CD4-positive, alpha-beta memory T cell (primary cell): ENCODE measurements at regions not wholly inside any gene's neighbourhood (a gene's known extent, or its start where the extent isn't known, plus 50 kb on each side); places are given as distances from the start of the nearest gene placed in this dataset.
"Not testable (repeated sequence)": the region's sequence is repeated elsewhere in the genome, so short reads cannot be mapped to it uniquely, and the experiment has no call there.

Source experiments
- CTCF ChIA-PET: fragments of 350-600 bp; sonication (Branson Sonifier 250); formaldehyde crosslinking; loops from one replicate; lab custom pipeline; 2021; ENCODE audit warnings: inconsistent platforms; ENCODE audit not compliant: partially characterized antibody; lab: Charles Lee
- POLR2A ChIA-PET: fragments of 350-600 bp; sonication (Branson Sonifier 250); formaldehyde crosslinking; loops from one replicate; lab custom pipeline; 2021; ENCODE audit not compliant: partially characterized antibody; lab: Charles Lee
- DNase-seq, 5 donors: peaks; one replicate each; pipeline versions ENCODE4 v3.0.0 to v3.0.0-alpha.2; 2020 to 2022; ENCODE audit warnings: mixed read lengths in 1 of 5
- H3K27ac ChIP-seq: one replicate; pipeline ENCODE4 v1.7.0; 2013; ENCODE audit warnings: low read depth, low read length
- H3K27me3 ChIP-seq: 2 replicates; pipeline ENCODE4 v1.7.0; 2013; ENCODE audit warnings: mild to moderate bottlenecking, low read length, moderate library complexity; ENCODE audit not compliant: insufficient read depth
- H3K36me3 ChIP-seq: 2 replicates; pipeline ENCODE4 v1.7.0; 2013; ENCODE audit warnings: mild to moderate bottlenecking, low read length, moderate library complexity; ENCODE audit not compliant: insufficient read depth
- H3K4me1 ChIP-seq: 2 replicates; pipeline ENCODE4 v1.7.0; 2013; ENCODE audit warnings: mild to moderate bottlenecking, low read length, moderate library complexity; ENCODE audit not compliant: insufficient read depth
- H3K4me3 ChIP-seq, 2 donors: one replicate each; pipeline ENCODE4 v1.7.0; 2013; ENCODE audit warnings: low read length in 2 of 2, mild to moderate bottlenecking in 1 of 2
- H3K9me3 ChIP-seq, 2 donors: one replicate each; pipeline ENCODE4 v1.7.0; 2013; ENCODE audit warnings: low read length in 2 of 2, control low read depth in 1 of 2; ENCODE audit not compliant: control insufficient read depth in 1 of 2
- H3K27ac Mint-ChIP-seq, 7 donors: one replicate each; pipeline ENCODE4 v1.8.0; 2020 to 2021; ENCODE audit warnings: mixed read lengths in 7 of 7, mild to moderate bottlenecking in 6 of 7, inconsistent platforms in 3 of 7, moderate library complexity in 3 of 7
- H3K27me3 Mint-ChIP-seq, 2 donors: one replicate each; pipeline ENCODE4 v1.8.0; 2020 to 2021; ENCODE audit warnings: mixed read lengths in 2 of 2
- H3K36me3 Mint-ChIP-seq, 2 donors: one replicate each; pipeline ENCODE4 v1.8.0; 2020 to 2021; ENCODE audit warnings: mixed read lengths in 2 of 2, inconsistent platforms in 1 of 2, mild to moderate bottlenecking in 1 of 2
- H3K4me1 Mint-ChIP-seq, 4 donors: one replicate each; pipeline ENCODE4 v1.8.0; 2020 to 2021; ENCODE audit warnings: mixed read lengths in 4 of 4, mild to moderate bottlenecking in 1 of 4
- H3K4me3 Mint-ChIP-seq, 8 donors: one replicate each; pipeline ENCODE4 v1.8.0; 2020 to 2021; ENCODE audit warnings: mixed read lengths in 8 of 8, mild to moderate bottlenecking in 7 of 8, moderate library complexity in 6 of 8, inconsistent platforms in 3 of 8
- H3K9me3 Mint-ChIP-seq, 8 donors: one replicate each; pipeline ENCODE4 v1.8.0; 2020 to 2021; ENCODE audit warnings: mixed read lengths in 8 of 8, mild to moderate bottlenecking in 5 of 8, inconsistent platforms in 3 of 8, moderate library complexity in 1 of 8
- intact Hi-C: fragments of 100-400 bp; cut with micrococcal nuclease; formaldehyde crosslinking; loops from one replicate; pipeline ENCODE4 v1.15.1; 2023

- Histone ChIP-seq H3K9me3 (no peaks in the 10 kb centered on the region), H3K36me3 (no peaks in the 10 kb centered on the region), H3K4me1 (no peaks in the 10 kb centered on the region), H3K27me3 (no peaks in the 10 kb centered on the region), H3K27ac (no peak overlapping the region), H3K4me3 (no peak overlapping the region)
- Mint-ChIP-seq H3K36me3 (no peaks in the 10 kb centered on the region), H3K4me1 (no peaks in the 10 kb centered on the region), H3K4me3 (no peak overlapping the region), H3K9me3 (peaks cover 0 to 13% (median 2%) of the 10 kb centered on the region in 8 donors), H3K27me3 (no peaks in the 10 kb centered on the region), H3K27ac (no peak overlapping the region)
- intact Hi-C loops: no loop called here
- DNase-seq: no peak
- CTCF ChIA-PET: no interaction called here
- POLR2A ChIA-PET: no interaction called here
These were observed 154.9 kb upstream of the CXXC4 start for GRCh38 chr4:104649631-104650030.

- H3K27me3 ChIP-seq, intact Hi-C loops, H3K27ac Mint-ChIP-seq, CTCF ChIA-PET, H3K4me3 Mint-ChIP-seq, H3K36me3 ChIP-seq, H3K27ac ChIP-seq, DNase-seq, POLR2A ChIA-PET, H3K4me3 ChIP-seq, H3K27me3 Mint-ChIP-seq, H3K9me3 ChIP-seq, H3K4me1 Mint-ChIP-seq, H3K36me3 Mint-ChIP-seq, H3K4me1 ChIP-seq: not testable (repeated sequence)
- H3K9me3 Mint-ChIP-seq: peaks cover 0 to 12% (median 3%) of the 10 kb centered on the region in 8 donors
These were observed 167.6 kb upstream of the CXXC4 start for GRCh38 chr4:104662269-104662668.

- no peak for DNase-seq
- Mint-ChIP-seq H3K27me3 (no peaks in the 10 kb centered on the region), H3K4me3 (no peak overlapping the region), H3K4me1 (no peaks in the 10 kb centered on the region), H3K36me3 (no peaks in the 10 kb centered on the region), H3K9me3 (peaks cover 0 to 14% (median 0%) of the 10 kb centered on the region in 8 donors), H3K27ac (no peak overlapping the region)
- ChIA-PET CTCF (no interaction called here), POLR2A (no interaction called here)
- H3K4me1 ChIP-seq: no peaks in the 10 kb centered on the region
- H3K9me3 ChIP-seq: no peaks in the 10 kb centered on the region
- no peaks in the 10 kb centered on the region for H3K27me3 ChIP-seq
- H3K4me3 ChIP-seq: no peak overlapping the region
- no peak overlapping the region for H3K27ac ChIP-seq
- intact Hi-C loops: no loop called here
- no peaks in the 10 kb centered on the region for H3K36me3 ChIP-seq
These were observed 182.4 kb upstream of the CXXC4 start for GRCh38 chr4:104677116-104677515.

GRCh38 chr4:104682311-104682710 lies 187.6 kb upstream of the CXXC4 start:
- no peaks in the 10 kb centered on the region for H3K36me3 Mint-ChIP-seq
- intact Hi-C loops: no loop called here
- H3K9me3 ChIP-seq: no peaks in the 10 kb centered on the region
- H3K27ac Mint-ChIP-seq: no peak overlapping the region
- no peak overlapping the region for H3K27ac ChIP-seq
- H3K9me3 Mint-ChIP-seq: peaks cover 0 to 9% (median 5%) of the 10 kb centered on the region in 8 donors
- no peaks in the 10 kb centered on the region for H3K4me1 ChIP-seq
- no peaks in the 10 kb centered on the region for H3K27me3 Mint-ChIP-seq
- no peaks in the 10 kb centered on the region for H3K4me1 Mint-ChIP-seq
- H3K4me3 ChIP-seq: no peak overlapping the region
- CTCF ChIA-PET: no interaction called here
- no peaks in the 10 kb centered on the region for H3K36me3 ChIP-seq
- POLR2A ChIA-PET: no interaction called here
- no peak overlapping the region for H3K4me3 Mint-ChIP-seq
- no peak for DNase-seq
- H3K27me3 ChIP-seq: no peaks in the 10 kb centered on the region

DNA sequence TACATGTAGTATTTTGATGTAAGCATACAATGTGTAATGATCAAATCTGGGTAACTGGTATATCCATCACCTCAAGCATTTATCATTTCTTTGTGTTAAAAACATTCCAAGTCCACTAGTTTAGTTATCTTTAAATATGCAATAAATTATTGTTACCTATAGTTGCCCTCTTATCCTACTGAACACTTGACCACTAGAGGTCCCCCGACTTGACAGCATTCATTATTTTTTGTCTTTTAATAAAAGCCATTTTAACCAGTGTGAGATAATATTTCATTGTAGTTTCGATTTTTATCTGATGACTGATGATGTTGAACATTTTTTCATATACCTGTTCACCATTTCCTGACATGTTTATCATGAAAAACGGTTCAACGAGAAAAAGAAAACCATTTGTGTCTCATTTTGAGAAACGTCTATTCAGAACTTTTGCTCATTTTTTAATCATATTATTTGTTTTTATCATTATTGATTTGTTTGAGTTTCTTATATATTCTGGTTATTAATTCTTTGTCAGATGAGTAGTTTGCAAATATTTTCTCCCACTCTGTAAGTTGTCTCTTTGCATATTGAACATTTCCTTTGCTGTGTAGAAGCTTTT lies 199.0 kb upstream of the CXXC4 start:
- Histone ChIP-seq H3K27me3 (no peaks in the 10 kb centered on the region), H3K9me3 (no peaks in the 10 kb centered on the region), H3K27ac (no peak overlapping the region), H3K36me3 (no peaks in the 10 kb centered on the region), H3K4me3 (no peak overlapping the region), H3K4me1 (no peaks in the 10 kb centered on the region)
- CTCF ChIA-PET: no interaction called here
- H3K27ac Mint-ChIP-seq: no peak overlapping the region
- intact Hi-C loops: no loop called here
- H3K36me3 Mint-ChIP-seq: peaks cover 0 to 3% of the 10 kb centered on the region in 2 donors
- H3K9me3 Mint-ChIP-seq: peaks cover 0 to 4% (median under 1%) of the 10 kb centered on the region in 8 donors
- POLR2A ChIA-PET: no interaction called here
- H3K27me3 Mint-ChIP-seq: no peaks in the 10 kb centered on the region
- H3K4me1 Mint-ChIP-seq: no peaks in the 10 kb centered on the region
- H3K4me3 Mint-ChIP-seq: no peak overlapping the region
- no peak for DNase-seq

GRCh38 chr4:104716584-104716983 lies 221.9 kb upstream of the CXXC4 start:
- Histone ChIP-seq H3K27me3 (no peaks in the 10 kb centered on the region), H3K36me3 (no peaks in the 10 kb centered on the region), H3K4me1 (no peaks in the 10 kb centered on the region), H3K9me3 (no peaks in the 10 kb centered on the region), H3K4me3 (no peak overlapping the region), H3K27ac (no peak overlapping the region)
- H3K27me3 Mint-ChIP-seq: no peaks in the 10 kb centered on the region
- H3K27ac Mint-ChIP-seq: no peak overlapping the region
- peaks cover 0 to 2% (median 0%) of the 10 kb centered on the region in 8 donors for H3K9me3 Mint-ChIP-seq
- POLR2A ChIA-PET: no interaction called here
- no peaks in the 10 kb centered on the region for H3K4me1 Mint-ChIP-seq
- CTCF ChIA-PET: no interaction called here
- H3K4me3 Mint-ChIP-seq: no peak overlapping the region
- no peak for DNase-seq
- H3K36me3 Mint-ChIP-seq: no peaks in the 10 kb centered on the region
- intact Hi-C loops: no loop called here

DNA sequence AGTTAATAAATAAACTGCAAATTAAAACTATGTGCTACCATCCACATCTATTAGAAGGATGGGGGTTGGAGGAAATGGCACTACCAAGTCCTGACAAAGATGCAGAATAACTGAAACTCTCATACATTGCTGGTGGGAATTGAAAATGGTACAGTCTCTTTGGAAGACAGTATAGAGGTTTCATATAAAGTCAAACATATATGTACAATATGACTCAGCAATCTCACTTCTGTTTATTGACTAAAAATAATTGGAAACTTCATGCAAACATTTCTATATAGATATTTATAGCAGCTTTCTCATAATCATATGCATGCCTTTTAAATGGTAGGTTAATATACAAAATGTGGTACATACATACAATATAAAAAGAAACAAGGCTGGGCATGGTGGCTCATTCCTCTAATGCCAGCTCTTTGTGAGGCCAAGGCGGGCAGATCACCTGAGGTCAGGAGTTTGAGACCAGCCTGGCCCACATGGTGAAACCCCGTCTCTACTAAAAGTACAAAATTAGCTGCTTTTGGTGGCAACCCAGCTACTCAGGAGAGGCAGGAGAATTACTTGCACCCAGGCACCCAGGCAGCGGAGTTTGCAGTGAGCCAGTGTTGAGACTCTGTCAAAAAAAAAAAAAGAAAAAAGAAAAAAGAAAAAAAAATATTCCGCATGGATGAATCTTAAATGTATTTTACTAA lies 225.0 kb upstream of the CXXC4 start:
- intact Hi-C loops: no loop called here
- Mint-ChIP-seq H3K36me3 (no peaks in the 10 kb centered on the region), H3K27me3 (no peaks in the 10 kb centered on the region), H3K27ac (no peak overlapping the region), H3K4me3 (no peak overlapping the region), H3K4me1 (no peaks in the 10 kb centered on the region), H3K9me3 (peaks cover 0 to 2% (median 0%) of the 10 kb centered on the region in 8 donors)
- Histone ChIP-seq H3K4me1 (no peaks in the 10 kb centered on the region), H3K27me3 (no peaks in the 10 kb centered on the region), H3K27ac (no peak overlapping the region), H3K9me3 (no peaks in the 10 kb centered on the region), H3K4me3 (no peak overlapping the region), H3K36me3 (no peaks in the 10 kb centered on the region)
- ChIA-PET POLR2A (no interaction called here), CTCF (no interaction called here)
- no peak for DNase-seq
